Dendritic cell treated with granulocyte-macrophage colony-stimulating factor and Interleukin-4, amounts not matched to agents 40 ng/mL and 50 ng/mL, for 4 days (primary cell): ENCODE measurements at regions not wholly inside any gene's neighbourhood (a gene's known extent, or its start where the extent isn't known, plus 50 kb on each side); places are given as distances from the start of the nearest gene placed in this dataset.

Source experiments
- H3K27ac Mint-ChIP-seq: one replicate; pipeline ENCODE4 v1.8.0; 2022; ENCODE audit warnings: mild to moderate bottlenecking, mixed read lengths
- H3K27me3 Mint-ChIP-seq: one replicate; pipeline ENCODE4 v1.8.0; 2022; ENCODE audit warnings: mild to moderate bottlenecking, mixed read lengths
- H3K36me3 Mint-ChIP-seq: one replicate; pipeline ENCODE4 v1.8.0; 2022; ENCODE audit warnings: low read depth, mixed read lengths
- H3K4me1 Mint-ChIP-seq: one replicate; pipeline ENCODE4 v1.8.0; 2022; ENCODE audit warnings: low read depth, mixed read lengths
- H3K4me3 Mint-ChIP-seq: one replicate; pipeline ENCODE4 v1.8.0; 2022; ENCODE audit warnings: mild to moderate bottlenecking, moderate library complexity, mixed read lengths
- H3K9me3 Mint-ChIP-seq: one replicate; pipeline ENCODE4 v1.8.0; 2022; ENCODE audit warnings: mixed read lengths
- intact Hi-C: fragments of 100-400 bp; cut with micrococcal nuclease; formaldehyde crosslinking; loops from one replicate; pipeline ENCODE4 v1.15.0; 2022

GRCh38 chr18:8507361-8507760 is 101.9 kb upstream of the RAB12 start:
- Mint-ChIP-seq H3K36me3 (no peaks in the 10 kb centered on the region), H3K4me1 (no peaks in the 10 kb centered on the region), H3K27me3 (peaks cover 4% of the 10 kb centered on the region), H3K27ac (no peak overlapping the region), H3K9me3 (no peaks in the 10 kb centered on the region), H3K4me3 (no peak overlapping the region)
- intact Hi-C loops: no loop called here

- intact Hi-C loops: no loop called here
- no peaks in the 10 kb centered on the region for H3K9me3 Mint-ChIP-seq
- peaks cover 4% of the 10 kb centered on the region for H3K27me3 Mint-ChIP-seq
- H3K4me1 Mint-ChIP-seq: no peaks in the 10 kb centered on the region
- H3K27ac Mint-ChIP-seq: no peak overlapping the region
- no peaks in the 10 kb centered on the region for H3K36me3 Mint-ChIP-seq
- no peak overlapping the region for H3K4me3 Mint-ChIP-seq
Measured at GRCh38 chr18:8507915-8508705, 101.1 kb upstream of the RAB12 start.

- H3K4me3 Mint-ChIP-seq: no peak overlapping the region
- H3K27me3 Mint-ChIP-seq: peaks cover 12% of the 10 kb centered on the region
- intact Hi-C loops: no loop called here
- no peaks in the 10 kb centered on the region for H3K9me3 Mint-ChIP-seq
- H3K36me3 Mint-ChIP-seq: no peaks in the 10 kb centered on the region
- H3K27ac Mint-ChIP-seq: no peak overlapping the region
- H3K4me1 Mint-ChIP-seq: no peaks in the 10 kb centered on the region
Measured at GRCh38 chr18:8513249-8513648, 96.0 kb upstream of the RAB12 start.

GRCh38 chr18:8514409-8514808 is 94.8 kb upstream of the RAB12 start:
- Mint-ChIP-seq H3K4me3 (no peak overlapping the region), H3K27ac (no peak overlapping the region), H3K27me3 (peaks cover 8% of the 10 kb centered on the region), H3K36me3 (no peaks in the 10 kb centered on the region), H3K9me3 (no peaks in the 10 kb centered on the region), H3K4me1 (no peaks in the 10 kb centered on the region)
- intact Hi-C loops: no loop called here

GRCh38 chr18:8515142-8515865 is 93.9 kb upstream of the RAB12 start:
- Mint-ChIP-seq H3K9me3 (peaks cover 4% of the 10 kb centered on the region), H3K27me3 (peaks cover 9% of the 10 kb centered on the region), H3K4me1 (peaks cover 2% of the 10 kb centered on the region), H3K27ac (no peak overlapping the region), H3K36me3 (no peaks in the 10 kb centered on the region), H3K4me3 (no peak overlapping the region)
- intact Hi-C loops: no loop called here

GRCh38 chr18:8516371-8517250 is 92.6 kb upstream of the RAB12 start:
- intact Hi-C loops: no loop called here
- H3K4me1 Mint-ChIP-seq: peaks cover 5% of the 10 kb centered on the region
- H3K9me3 Mint-ChIP-seq: peaks cover 14% of the 10 kb centered on the region
- H3K36me3 Mint-ChIP-seq: no peaks in the 10 kb centered on the region
- no peak overlapping the region for H3K4me3 Mint-ChIP-seq
- H3K27ac Mint-ChIP-seq: no peak overlapping the region
- peaks cover 9% of the 10 kb centered on the region for H3K27me3 Mint-ChIP-seq

GRCh38 chr18:8517276-8517675 is 92.0 kb upstream of the RAB12 start:
- Mint-ChIP-seq H3K9me3 (peaks cover 14% of the 10 kb centered on the region), H3K27me3 (peaks cover 9% of the 10 kb centered on the region)
- intact Hi-C loops: no loop called here

GRCh38 chr18:8519102-8519501 is 90.1 kb upstream of the RAB12 start:
- intact Hi-C loops: no loop called here
- Mint-ChIP-seq H3K4me3 (no peak overlapping the region), H3K9me3 (peaks cover 14% of the 10 kb centered on the region), H3K4me1 (peaks cover 15% of the 10 kb centered on the region), H3K27ac (no peak overlapping the region), H3K27me3 (peaks cover 13% of the 10 kb centered on the region), H3K36me3 (no peaks in the 10 kb centered on the region)

More at GRCh38 chr18:8517276-8517675, 92.0 kb upstream of the RAB12 start:
- Mint-ChIP-seq H3K36me3 (no peaks in the 10 kb centered on the region), H3K4me3 (no peak overlapping the region), H3K4me1 (peaks cover 5% of the 10 kb centered on the region), H3K27ac (no peak overlapping the region)

GRCh38 chr18:8520266-8520665 is 89.0 kb upstream of the RAB12 start:
- H3K4me3 Mint-ChIP-seq: no peak overlapping the region
- peaks cover 14% of the 10 kb centered on the region for H3K27me3 Mint-ChIP-seq
- peaks cover 14% of the 10 kb centered on the region for H3K9me3 Mint-ChIP-seq
- H3K36me3 Mint-ChIP-seq: no peaks in the 10 kb centered on the region
- H3K4me1 Mint-ChIP-seq: peaks cover 20% of the 10 kb centered on the region
- H3K27ac Mint-ChIP-seq: peak overlapping the region; percentile 24
- intact Hi-C loops: loop anchor here (10.0 kb wide), 1 partner anchor 85 kb away; the partner anchor contains the start of gene RAB12

GRCh38 chr18:8522756-8523155 is 86.5 kb upstream of the RAB12 start:
- Mint-ChIP-seq H3K36me3 (no peaks in the 10 kb centered on the region), H3K4me3 (no peak overlapping the region), H3K27me3 (peaks cover 12% of the 10 kb centered on the region), H3K4me1 (peaks cover 35% of the 10 kb centered on the region), H3K9me3 (peaks cover 14% of the 10 kb centered on the region), H3K27ac (peak overlapping the region; percentile 5)
- intact Hi-C loops: loop anchor here (10.0 kb wide), 1 partner anchor 82 kb away; the partner anchor contains the start of gene RAB12

GRCh38 chr18:8525692-8526091 is 83.5 kb upstream of the RAB12 start:
- no peaks in the 10 kb centered on the region for H3K36me3 Mint-ChIP-seq
- H3K9me3 Mint-ChIP-seq: peaks cover 18% of the 10 kb centered on the region
- intact Hi-C loops: loop anchor here (10.0 kb wide), 1 partner anchor 79 kb away; the partner anchor contains the start of gene RAB12
- peaks cover 47% of the 10 kb centered on the region for H3K4me1 Mint-ChIP-seq
- peaks cover 11% of the 10 kb centered on the region for H3K27me3 Mint-ChIP-seq
- H3K4me3 Mint-ChIP-seq: no peak overlapping the region
- peak overlapping the region; percentile 56 for H3K27ac Mint-ChIP-seq

- H3K27me3 Mint-ChIP-seq: peaks cover 11% of the 10 kb centered on the region
- H3K4me3 Mint-ChIP-seq: peak overlapping the region; percentile 30
- peak overlapping the region; percentile 56 for H3K27ac Mint-ChIP-seq
Measured at GRCh38 chr18:8526332-8526731, 82.9 kb upstream of the RAB12 start.

GRCh38 chr18:8529609-8530008 is 79.6 kb upstream of the RAB12 start:
- Mint-ChIP-seq H3K27ac (no peak overlapping the region), H3K4me3 (no peak overlapping the region), H3K9me3 (peaks cover 32% of the 10 kb centered on the region), H3K27me3 (peaks cover 7% of the 10 kb centered on the region), H3K36me3 (no peaks in the 10 kb centered on the region), H3K4me1 (peaks cover 37% of the 10 kb centered on the region)
- intact Hi-C loops: loop anchor here (10.0 kb wide), 1 partner anchor 75 kb away; the partner anchor contains the start of gene RAB12

More at GRCh38 chr18:8526332-8526731, 82.9 kb upstream of the RAB12 start:
- H3K9me3 Mint-ChIP-seq: peaks cover 18% of the 10 kb centered on the region
- intact Hi-C loops: loop anchor here (10.0 kb wide), 1 partner anchor 78 kb away; the partner anchor contains the start of gene RAB12
- peaks cover 47% of the 10 kb centered on the region for H3K4me1 Mint-ChIP-seq
- no peaks in the 10 kb centered on the region for H3K36me3 Mint-ChIP-seq
